ENCODE measurements at regions not wholly inside any gene's neighbourhood (a gene's known extent, or its start where the extent isn't known, plus 50 kb on each side); places are given as distances from the start of the nearest gene placed in this dataset.

- Histone ChIP-seq H3K4me1 (ENCODE audit: low read depth) (no peaks in the 10 kb centered on the region), H3K27ac (no peak overlapping the region), H3K36me3 (no peaks in the 10 kb centered on the region), H3K4me3 (no peak overlapping the region), H3K9me3 (ENCODE audit: low read depth) (no peaks in the 10 kb centered on the region), H3K27me3 (no peaks in the 10 kb centered on the region)
- TF ChIP-seq CTCF (IDR thresholded peaks at IDR 0.05; ENCODE audit: low read depth, low read length): peak; percentile 37
- peak in 1 of 2 donors; percentile 37 for DNase-seq (ENCODE audit: low read depth in 1 of 2, low spot score in 1 of 2)
Observed at GRCh38 chr9:19946441-19947109, 157.7 kb upstream of the SLC24A2 start.

- no peak for DNase-seq (ENCODE audit: low read depth in 1 of 2, low spot score in 1 of 2)
- TF ChIP-seq CTCF (IDR thresholded peaks at IDR 0.05; ENCODE audit: low read depth, low read length): no peak
- H3K27me3 ChIP-seq: no peaks in the 10 kb centered on the region
- peaks cover 4% of the 10 kb centered on the region for H3K4me1 ChIP-seq (ENCODE audit: low read depth)
- no peak overlapping the region for H3K27ac ChIP-seq
- no peaks in the 10 kb centered on the region for H3K9me3 ChIP-seq (ENCODE audit: low read depth)
- H3K36me3 ChIP-seq: no peaks in the 10 kb centered on the region
- H3K4me3 ChIP-seq: no peak overlapping the region
Observed at GRCh38 chr9:19941874-19942273, 153.0 kb upstream of the SLC24A2 start.

- H3K4me3 ChIP-seq: no peak overlapping the region
- no peaks in the 10 kb centered on the region for H3K9me3 ChIP-seq (ENCODE audit: low read depth)
- no peak overlapping the region for H3K27ac ChIP-seq
- no peaks in the 10 kb centered on the region for H3K36me3 ChIP-seq
- TF ChIP-seq CTCF (IDR thresholded peaks at IDR 0.05; ENCODE audit: low read depth, low read length): no peak
- no peaks in the 10 kb centered on the region for H3K27me3 ChIP-seq
- no peak for DNase-seq (ENCODE audit: low read depth in 1 of 2, low spot score in 1 of 2)
- peaks cover 4% of the 10 kb centered on the region for H3K4me1 ChIP-seq (ENCODE audit: low read depth)
Observed at GRCh38 chr9:19940811-19941535, 152.1 kb upstream of the SLC24A2 start.

GRCh38 chr9:19939734-19940278, 151.0 kb upstream of the SLC24A2 start:
- Histone ChIP-seq H3K27ac (no peak overlapping the region), H3K36me3 (no peaks in the 10 kb centered on the region), H3K9me3 (ENCODE audit: low read depth) (no peaks in the 10 kb centered on the region), H3K27me3 (no peaks in the 10 kb centered on the region), H3K4me1 (ENCODE audit: low read depth) (peaks cover 4% of the 10 kb centered on the region), H3K4me3 (no peak overlapping the region)
- DNase-seq (ENCODE audit: low read depth in 1 of 2, low spot score in 1 of 2): no peak
- no peak for TF ChIP-seq CTCF (IDR thresholded peaks at IDR 0.05; ENCODE audit: low read depth, low read length)

- H3K36me3 ChIP-seq: no peaks in the 10 kb centered on the region
- H3K4me1 ChIP-seq (ENCODE audit: low read depth): peaks cover 4% of the 10 kb centered on the region
- H3K9me3 ChIP-seq (ENCODE audit: low read depth): no peaks in the 10 kb centered on the region
- TF ChIP-seq CTCF (IDR thresholded peaks at IDR 0.05; ENCODE audit: low read depth, low read length): no peak
- peaks cover 6% of the 10 kb centered on the region for H3K27me3 ChIP-seq
- H3K27ac ChIP-seq: no peak overlapping the region
- DNase-seq (ENCODE audit: low read depth in 1 of 2, low spot score in 1 of 2): no peak
- no peak overlapping the region for H3K4me3 ChIP-seq
Observed at GRCh38 chr9:19938990-19939733, 150.3 kb upstream of the SLC24A2 start.
